ENCODE measurements at regions not wholly inside any gene's neighbourhood (a gene's known extent, or its start where the extent isn't known, plus 50 kb on each side); places are given as distances from the start of the nearest gene placed in this dataset.

DNA sequence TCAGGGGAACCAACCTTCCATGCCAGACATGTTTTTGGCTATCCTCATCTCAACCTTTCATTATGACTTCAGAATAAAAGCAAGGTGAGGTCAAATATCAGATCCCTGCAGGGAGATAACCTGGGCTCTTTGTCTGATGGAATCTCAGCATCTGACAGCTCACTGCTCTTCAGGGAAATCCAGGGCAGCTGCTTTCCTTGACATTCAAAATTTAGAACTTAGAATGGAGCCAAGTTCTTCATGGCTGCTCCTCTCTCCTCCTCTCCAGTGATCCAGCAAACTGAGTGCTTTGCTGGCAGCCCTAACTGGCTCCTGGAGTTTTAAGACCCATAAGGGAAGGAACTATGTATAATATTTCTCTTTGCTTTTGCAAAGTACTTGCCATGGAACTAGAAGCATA, 716.3 kb downstream of the TSN start:
- no peak for DNase-seq (ENCODE audit: insufficient read length)
- FAIRE-seq, result no peak
- no peak for TF ChIP-seq POLR2AphosphoS5 (IDR thresholded peaks at IDR 0.05; ENCODE audit: low read depth, low read length)
- TF ChIP-seq TAF1 (IDR thresholded peaks at IDR 0.05; ENCODE audit: borderline replicate concordance, low read depth, low read length), result no peak
- TF ChIP-seq POLR2A (IDR thresholded peaks at IDR 0.05; ENCODE audit: low read depth, low read length), result no peak

- FAIRE-seq (no peak), DNase-seq (ENCODE audit: insufficient read length) (no peak)
- TF ChIP-seq POLR2AphosphoS5 (IDR thresholded peaks at IDR 0.05; ENCODE audit: low read depth, low read length) (no peak), POLR2A (IDR thresholded peaks at IDR 0.05; ENCODE audit: low read depth, low read length) (no peak), TAF1 (IDR thresholded peaks at IDR 0.05; ENCODE audit: borderline replicate concordance, low read depth, low read length) (no peak)
Measured at GRCh38 chr2:122478117-122478516, 722.7 kb downstream of the TSN start.

DNA sequence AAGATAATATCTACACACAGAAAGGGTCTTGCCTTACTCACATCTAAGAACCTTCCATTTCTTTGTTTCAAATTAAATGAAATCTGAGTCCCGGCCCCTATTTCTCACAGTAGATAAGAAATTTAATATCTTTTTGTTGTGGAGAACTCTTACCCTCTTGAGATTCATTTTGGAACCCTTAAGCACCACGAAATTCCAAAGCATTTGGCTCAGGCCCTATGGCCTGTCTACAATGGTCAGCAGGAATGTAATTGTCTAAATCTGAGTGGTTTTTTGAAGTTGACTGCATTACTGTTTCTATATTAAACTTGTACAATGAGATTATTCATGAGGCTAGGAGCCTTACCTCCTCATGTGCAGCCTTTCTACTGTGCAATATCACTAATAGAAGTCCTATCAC, 723.3 kb downstream of the TSN start:
- FAIRE-seq (no peak), DNase-seq (ENCODE audit: insufficient read length) (no peak)
- TF ChIP-seq TAF1 (IDR thresholded peaks at IDR 0.05; ENCODE audit: borderline replicate concordance, low read depth, low read length), result no peak
- no peak for TF ChIP-seq POLR2AphosphoS5 (IDR thresholded peaks at IDR 0.05; ENCODE audit: low read depth, low read length)
- no peak for TF ChIP-seq POLR2A (IDR thresholded peaks at IDR 0.05; ENCODE audit: low read depth, low read length)

DNA sequence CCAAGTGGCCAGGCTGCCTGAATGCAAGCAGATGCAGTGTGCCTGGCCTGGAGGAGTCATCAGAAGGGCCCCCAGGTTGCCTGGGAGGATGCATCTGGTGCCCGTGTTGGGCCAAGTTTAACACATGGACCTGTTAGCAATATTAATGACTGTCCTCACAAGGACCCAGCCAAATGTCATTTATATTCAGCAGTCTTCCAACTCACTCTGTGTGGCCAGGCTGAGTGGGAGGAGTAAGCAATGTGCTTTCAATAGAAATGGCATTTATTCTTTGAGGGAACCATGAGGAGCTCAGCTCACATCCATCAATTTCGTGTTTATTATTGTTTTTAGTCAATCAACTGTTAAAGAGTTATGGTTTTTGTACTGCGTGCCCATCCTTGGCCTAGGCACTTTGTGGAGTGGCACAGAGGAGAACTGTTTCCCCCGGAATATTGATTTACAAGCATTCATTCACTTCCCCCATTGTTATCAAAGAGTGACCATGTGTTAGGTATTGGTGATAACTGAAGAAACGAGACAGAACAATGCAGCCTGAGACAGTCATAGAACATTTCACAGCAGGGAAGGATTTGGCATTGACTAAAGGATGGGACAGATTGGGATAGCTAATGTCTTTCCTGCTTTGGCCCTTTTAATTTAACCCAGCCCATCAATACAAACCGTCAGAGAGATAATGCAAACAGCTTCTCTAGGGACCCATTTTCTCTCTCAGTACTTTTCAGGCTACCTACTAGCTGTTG, 725.2 kb downstream of the TSN start:
- DNase-seq (ENCODE audit: insufficient read length) (no peak), FAIRE-seq (no peak)

DNA sequence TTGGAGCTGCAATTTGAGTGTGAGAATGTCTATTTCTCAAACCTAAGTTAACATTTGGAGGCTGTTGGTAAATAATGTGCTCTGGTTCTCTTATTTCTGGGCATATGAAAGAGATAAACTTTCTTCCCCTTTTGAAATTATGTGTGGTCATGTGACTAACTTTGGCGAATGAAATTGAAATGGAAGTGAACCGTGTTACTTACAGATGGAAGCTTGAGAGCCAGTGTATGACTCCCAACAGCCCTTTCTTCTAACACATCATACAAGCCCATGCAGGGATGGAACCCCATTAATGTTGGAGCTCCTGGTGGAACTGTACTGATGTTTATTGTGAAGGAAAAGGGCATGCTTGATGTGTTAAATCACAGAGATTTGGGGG, 725.8 kb downstream of the TSN start:
- no peak for DNase-seq (ENCODE audit: insufficient read length)
- TF ChIP-seq POLR2A (IDR thresholded peaks at IDR 0.05; ENCODE audit: low read depth, low read length), result no peak
- no peak for TF ChIP-seq POLR2AphosphoS5 (IDR thresholded peaks at IDR 0.05; ENCODE audit: low read depth, low read length)
- TF ChIP-seq TAF1 (IDR thresholded peaks at IDR 0.05; ENCODE audit: borderline replicate concordance, low read depth, low read length), result no peak
- FAIRE-seq, result no peak

More for the DNA sequence above, 725.2 kb downstream of the TSN start:
- TF ChIP-seq POLR2AphosphoS5 (IDR thresholded peaks at IDR 0.05; ENCODE audit: low read depth, low read length), result no peak
- no peak for TF ChIP-seq TAF1 (IDR thresholded peaks at IDR 0.05; ENCODE audit: borderline replicate concordance, low read depth, low read length)
- no peak for TF ChIP-seq POLR2A (IDR thresholded peaks at IDR 0.05; ENCODE audit: low read depth, low read length)

GRCh38 chr2:122481717-122482116, 726.3 kb downstream of the TSN start:
- no peak for FAIRE-seq
- DNase-seq (ENCODE audit: insufficient read length), result no peak
- TF ChIP-seq POLR2A (IDR thresholded peaks at IDR 0.05; ENCODE audit: low read depth, low read length) (no peak), POLR2AphosphoS5 (IDR thresholded peaks at IDR 0.05; ENCODE audit: low read depth, low read length) (no peak), TAF1 (IDR thresholded peaks at IDR 0.05; ENCODE audit: borderline replicate concordance, low read depth, low read length) (no peak)

- DNase-seq (ENCODE audit: insufficient read length), result no peak
- no peak for FAIRE-seq
- no peak for TF ChIP-seq TAF1 (IDR thresholded peaks at IDR 0.05; ENCODE audit: borderline replicate concordance, low read depth, low read length)
- TF ChIP-seq POLR2A (IDR thresholded peaks at IDR 0.05; ENCODE audit: low read depth, low read length), result no peak
- TF ChIP-seq POLR2AphosphoS5 (IDR thresholded peaks at IDR 0.05; ENCODE audit: low read depth, low read length), result no peak
Measured at GRCh38 chr2:122486086-122486485, 730.6 kb downstream of the TSN start.

GRCh38 chr2:122486705-122487415, 731.4 kb downstream of the TSN start:
- no peak for DNase-seq (ENCODE audit: insufficient read length)
- no peak for TF ChIP-seq TAF1 (IDR thresholded peaks at IDR 0.05; ENCODE audit: borderline replicate concordance, low read depth, low read length)
- no peak for TF ChIP-seq POLR2A (IDR thresholded peaks at IDR 0.05; ENCODE audit: low read depth, low read length)
- no peak for TF ChIP-seq POLR2AphosphoS5 (IDR thresholded peaks at IDR 0.05; ENCODE audit: low read depth, low read length)
- no peak for FAIRE-seq

GRCh38 chr2:122491011-122491410, 735.6 kb downstream of the TSN start:
- no peak for DNase-seq (ENCODE audit: insufficient read length)
- FAIRE-seq, result no peak
- TF ChIP-seq POLR2AphosphoS5 (IDR thresholded peaks at IDR 0.05; ENCODE audit: low read depth, low read length), result no peak
- TF ChIP-seq POLR2A (IDR thresholded peaks at IDR 0.05; ENCODE audit: low read depth, low read length), result no peak
- no peak for TF ChIP-seq TAF1 (IDR thresholded peaks at IDR 0.05; ENCODE audit: borderline replicate concordance, low read depth, low read length)

DNA sequence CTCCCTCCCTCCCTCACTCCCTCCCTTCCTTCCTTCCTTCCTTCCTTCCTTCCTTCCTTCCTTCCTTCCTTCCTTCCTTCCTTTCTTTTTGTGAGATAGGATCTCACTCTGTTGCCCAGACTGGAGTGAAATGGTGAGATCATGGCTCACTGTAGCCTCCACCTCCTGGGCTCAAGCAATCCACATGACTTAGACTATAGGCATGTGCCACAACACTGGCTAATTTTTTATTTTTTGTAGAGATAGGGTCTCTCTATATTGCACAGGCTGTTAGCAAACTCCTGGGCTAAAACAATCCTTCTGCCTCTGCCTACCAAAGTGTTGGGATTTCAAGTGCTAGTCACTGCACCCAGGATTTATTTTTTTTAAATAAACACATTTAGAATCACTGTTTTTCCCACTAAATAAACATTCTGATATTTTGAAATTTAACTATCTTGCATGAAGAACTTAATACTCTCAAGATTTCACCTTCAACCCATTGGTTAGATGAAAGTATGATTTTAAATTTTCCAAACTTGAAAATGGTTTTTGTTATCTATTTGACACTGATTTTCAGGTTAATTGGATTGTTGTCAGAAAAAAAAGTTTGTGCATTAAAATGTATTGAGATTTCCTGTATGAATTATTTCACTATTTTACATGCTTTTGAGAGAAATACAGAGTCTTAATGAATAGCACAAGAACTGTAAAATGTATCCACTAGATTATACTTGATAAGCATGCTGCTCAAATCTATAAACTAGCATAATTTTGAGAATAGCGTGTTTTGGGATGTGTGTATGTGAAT, 745.1 kb downstream of the TSN start:
- FAIRE-seq (no peak), DNase-seq (ENCODE audit: insufficient read length) (no peak)
- no peak for TF ChIP-seq POLR2AphosphoS5 (IDR thresholded peaks at IDR 0.05; ENCODE audit: low read depth, low read length)
- no peak for TF ChIP-seq POLR2A (IDR thresholded peaks at IDR 0.05; ENCODE audit: low read depth, low read length)
- TF ChIP-seq TAF1 (IDR thresholded peaks at IDR 0.05; ENCODE audit: borderline replicate concordance, low read depth, low read length), result no peak

- FAIRE-seq (no peak), DNase-seq (ENCODE audit: insufficient read length) (no peak)
- TF ChIP-seq POLR2A (IDR thresholded peaks at IDR 0.05; ENCODE audit: low read depth, low read length) (no peak), TAF1 (IDR thresholded peaks at IDR 0.05; ENCODE audit: borderline replicate concordance, low read depth, low read length) (no peak)
Measured at GRCh38 chr2:122506620-122507019, 751.2 kb downstream of the TSN start.
